ENCODE measurements at regions not wholly inside any gene's neighbourhood (a gene's known extent, or its start where the extent isn't known, plus 50 kb on each side); places are given as distances from the start of the nearest gene placed in this dataset.

DNA sequence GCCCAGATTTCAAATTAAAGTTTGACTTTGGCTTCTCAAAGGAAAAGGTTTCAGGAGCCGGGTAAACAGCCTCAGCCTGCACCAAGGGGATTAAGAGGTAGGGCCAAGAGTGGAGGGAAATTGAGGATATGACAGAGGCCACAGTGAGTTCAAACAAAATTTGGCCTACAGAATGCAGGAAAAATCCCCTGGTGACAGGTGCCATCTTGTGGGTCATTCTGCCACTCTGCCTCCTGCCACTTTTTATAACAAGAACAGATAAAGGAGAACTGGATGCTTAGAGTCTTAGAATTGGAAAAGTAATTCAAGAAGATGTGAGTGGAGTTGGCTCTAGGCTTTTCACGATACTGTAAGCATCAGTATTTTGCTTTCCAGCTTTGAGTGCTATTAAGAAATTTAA is 253.2 kb downstream of the NR2F2 start:
- TF ChIP-seq, protein P1, sequence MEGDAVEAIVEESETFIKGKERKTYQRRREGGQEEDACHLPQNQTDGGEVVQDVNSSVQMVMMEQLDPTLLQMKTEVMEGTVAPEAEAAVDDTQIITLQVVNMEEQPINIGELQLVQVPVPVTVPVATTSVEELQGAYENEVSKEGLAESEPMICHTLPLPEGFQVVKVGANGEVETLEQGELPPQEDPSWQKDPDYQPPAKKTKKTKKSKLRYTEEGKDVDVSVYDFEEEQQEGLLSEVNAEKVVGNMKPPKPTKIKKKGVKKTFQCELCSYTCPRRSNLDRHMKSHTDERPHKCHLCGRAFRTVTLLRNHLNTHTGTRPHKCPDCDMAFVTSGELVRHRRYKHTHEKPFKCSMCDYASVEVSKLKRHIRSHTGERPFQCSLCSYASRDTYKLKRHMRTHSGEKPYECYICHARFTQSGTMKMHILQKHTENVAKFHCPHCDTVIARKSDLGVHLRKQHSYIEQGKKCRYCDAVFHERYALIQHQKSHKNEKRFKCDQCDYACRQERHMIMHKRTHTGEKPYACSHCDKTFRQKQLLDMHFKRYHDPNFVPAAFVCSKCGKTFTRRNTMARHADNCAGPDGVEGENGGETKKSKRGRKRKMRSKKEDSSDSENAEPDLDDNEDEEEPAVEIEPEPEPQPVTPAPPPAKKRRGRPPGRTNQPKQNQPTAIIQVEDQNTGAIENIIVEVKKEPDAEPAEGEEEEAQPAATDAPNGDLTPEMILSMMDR (IDR thresholded peaks at IDR 0.05): no peak
- peaks cover 10% of the 10 kb centered on the region for H3K27me3 ChIP-seq
- H3K36me3 ChIP-seq: no peaks in the 10 kb centered on the region
- H3K4me1 ChIP-seq (ENCODE audit: control insufficient read depth in 1 of 2, insufficient read depth in 1 of 2, low read depth in 1 of 2, low read length in 1 of 2): no peaks in the 10 kb centered on the region
- no peaks in the 10 kb centered on the region for H3K9me3 ChIP-seq
- H3K27ac ChIP-seq: no peak overlapping the region
- H3K4me3 ChIP-seq (ENCODE audit: low read depth in 1 of 2, low read length in 1 of 2): no peak overlapping the region

DNA sequence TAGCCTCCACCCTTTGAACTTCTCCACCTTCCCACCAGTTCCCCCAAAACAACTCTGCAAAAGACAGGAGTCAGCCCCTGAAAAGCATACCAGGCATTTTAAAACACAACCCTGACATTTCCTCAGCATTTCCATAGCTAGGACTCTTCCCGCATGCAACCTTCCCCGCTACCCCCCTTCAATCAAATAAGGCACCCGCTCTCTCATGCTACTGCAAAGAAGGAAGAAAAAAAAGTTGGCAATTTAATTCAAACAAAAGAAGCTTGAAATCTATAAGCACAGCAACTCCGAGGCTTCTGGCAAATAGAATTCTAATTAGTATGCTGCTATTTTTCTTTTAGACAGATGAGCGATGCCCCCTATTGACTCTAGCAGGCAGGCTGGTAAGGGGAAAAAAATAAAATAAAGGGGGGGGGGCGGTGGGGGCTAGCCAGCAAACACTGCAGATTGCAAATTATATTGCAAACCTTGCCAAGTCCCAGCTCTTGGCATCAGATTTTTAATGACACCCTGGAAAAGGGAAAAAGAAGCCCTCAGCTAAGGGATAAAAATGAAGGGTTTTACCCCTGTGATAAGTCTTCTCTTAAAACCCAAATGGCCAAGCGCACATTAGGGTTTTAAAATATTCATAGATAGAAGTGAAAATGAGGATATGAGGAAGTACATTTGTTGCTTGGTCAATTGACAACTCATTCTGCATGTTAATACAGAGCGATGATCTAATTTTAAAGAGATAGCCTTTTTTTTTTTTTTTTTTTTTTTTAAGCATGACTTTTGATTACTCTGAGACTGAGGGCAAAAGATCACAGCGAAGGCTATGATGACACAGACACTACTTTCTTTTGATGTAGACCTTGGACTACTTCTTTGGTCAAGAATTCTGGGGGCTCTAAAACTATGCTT is 255.2 kb downstream of the NR2F2 start:
- TF ChIP-seq, protein P1 (IDR thresholded peaks at IDR 0.05): no peak
- Histone ChIP-seq H3K4me1 (ENCODE audit: control insufficient read depth in 1 of 2, insufficient read depth in 1 of 2, low read depth in 1 of 2, low read length in 1 of 2) (no peaks in the 10 kb centered on the region), H3K27ac (no peak overlapping the region)

DNA sequence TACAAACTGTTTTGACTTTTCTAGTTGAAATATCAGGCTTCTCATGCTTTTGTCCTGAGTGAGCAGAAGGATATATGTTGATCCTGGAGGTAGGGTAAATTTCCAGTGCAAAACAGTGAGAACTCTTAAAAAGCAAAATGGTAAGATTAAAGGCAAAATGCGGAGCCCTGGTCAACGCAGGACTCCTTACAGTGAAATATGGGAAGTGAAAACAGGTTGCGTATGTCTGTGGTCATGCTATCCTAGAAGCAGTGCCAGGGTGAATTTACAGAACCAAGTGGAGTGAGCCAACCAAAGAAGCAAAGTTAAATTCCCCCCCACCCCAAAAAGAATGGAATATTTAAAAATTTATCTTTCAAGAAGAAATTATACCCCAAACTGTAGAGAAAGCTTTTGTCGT is 256.4 kb downstream of the NR2F2 start:
- H3K27me3 ChIP-seq: peaks cover 26% of the 10 kb centered on the region
- no peak overlapping the region for H3K4me3 ChIP-seq (ENCODE audit: low read depth in 1 of 2, low read length in 1 of 2)
- TF ChIP-seq, protein P1 (IDR thresholded peaks at IDR 0.05): no peak
- no peak overlapping the region for H3K27ac ChIP-seq
- H3K9me3 ChIP-seq: no peaks in the 10 kb centered on the region
- H3K4me1 ChIP-seq (ENCODE audit: control insufficient read depth in 1 of 2, insufficient read depth in 1 of 2, low read depth in 1 of 2, low read length in 1 of 2): no peaks in the 10 kb centered on the region
- H3K36me3 ChIP-seq: no peaks in the 10 kb centered on the region

More for the DNA sequence above, 255.2 kb downstream of the NR2F2 start:
- Histone ChIP-seq H3K9me3 (no peaks in the 10 kb centered on the region), H3K4me3 (ENCODE audit: low read depth in 1 of 2, low read length in 1 of 2) (no peak overlapping the region), H3K27me3 (peaks cover 24% of the 10 kb centered on the region), H3K36me3 (no peaks in the 10 kb centered on the region)

DNA sequence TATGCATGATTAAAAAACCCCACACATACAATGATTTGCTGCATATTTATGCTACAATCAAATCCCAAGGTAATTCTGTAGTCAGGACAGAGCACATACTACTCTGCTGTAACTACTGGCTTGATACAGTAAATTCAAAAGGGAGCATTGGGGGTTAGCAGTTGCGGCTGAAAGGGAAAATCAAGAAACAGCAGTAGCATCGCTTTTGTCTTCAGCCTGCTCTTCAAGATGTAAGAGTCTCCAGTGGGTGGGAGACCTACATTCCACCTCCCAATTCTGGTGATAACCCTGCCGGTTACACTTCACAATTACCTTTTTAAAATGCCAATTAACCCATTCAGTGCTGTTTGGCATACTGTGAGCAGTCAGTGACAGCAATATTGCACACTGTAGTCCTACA is 259.4 kb downstream of the NR2F2 start:
- Histone ChIP-seq H3K4me1 (ENCODE audit: control insufficient read depth in 1 of 2, insufficient read depth in 1 of 2, low read depth in 1 of 2, low read length in 1 of 2) (no peaks in the 10 kb centered on the region), H3K9me3 (no peaks in the 10 kb centered on the region), H3K27ac (no peak overlapping the region), H3K4me3 (ENCODE audit: low read depth in 1 of 2, low read length in 1 of 2) (no peak overlapping the region), H3K36me3 (no peaks in the 10 kb centered on the region), H3K27me3 (peaks cover 54% of the 10 kb centered on the region)
- TF ChIP-seq, protein P1 (IDR thresholded peaks at IDR 0.05): no peak

DNA sequence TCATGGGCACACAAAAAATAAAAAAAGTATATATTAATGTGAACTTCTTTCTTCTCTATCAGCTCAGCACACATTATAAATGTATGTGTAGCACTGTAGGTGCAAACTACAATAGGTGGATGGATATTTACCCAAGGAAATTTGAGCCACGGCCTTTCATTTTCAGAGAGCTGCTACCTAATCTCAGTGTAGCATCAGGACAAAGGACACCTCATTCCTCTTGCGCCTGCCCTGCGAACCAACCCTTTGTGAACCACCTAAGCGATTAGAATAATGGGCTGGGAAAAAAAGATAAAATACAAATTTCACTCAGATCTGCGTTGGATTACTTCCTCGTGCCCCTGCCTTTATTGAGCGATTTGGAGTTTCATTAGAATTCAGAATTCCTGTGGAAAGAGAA is 263.2 kb downstream of the NR2F2 start:
- Histone ChIP-seq H3K4me1 (ENCODE audit: control insufficient read depth in 1 of 2, insufficient read depth in 1 of 2, low read depth in 1 of 2, low read length in 1 of 2) (no peaks in the 10 kb centered on the region), H3K27me3 (peaks cover 52% of the 10 kb centered on the region), H3K27ac (no peak overlapping the region), H3K9me3 (no peaks in the 10 kb centered on the region), H3K36me3 (no peaks in the 10 kb centered on the region), H3K4me3 (ENCODE audit: low read depth in 1 of 2, low read length in 1 of 2) (no peak overlapping the region)
- TF ChIP-seq, protein P1 (IDR thresholded peaks at IDR 0.05): no peak
